ENCODE measurements at regions not wholly inside any gene's neighbourhood (a gene's known extent, or its start where the extent isn't known, plus 50 kb on each side); places are given as distances from the start of the nearest gene placed in this dataset.

GRCh38 chr5:40404613-40405012 lies 275.1 kb upstream of the PTGER4 start:
- TF ChIP-seq CTCF (IDR thresholded peaks at IDR 0.05) (no peak), POLR2A (IDR thresholded peaks at IDR 0.05) (no peak)
- H3K4me3 ChIP-seq (ENCODE audit: low read depth, poor library complexity, severe bottlenecking), result no peak overlapping the region
- intact Hi-C loops (cut with DNase I; ENCODE audit: low total_unique reads), result no loop called here
- DNase-seq (ENCODE audit: low spot score in 2 of 2), result no peak

- 39 to 52% methylated on average over 1 of the region's 1 CpG for WGBS, 2 donors
- intact Hi-C loops (cut with DNase I; ENCODE audit: low total_unique reads), result no loop called here
- TF ChIP-seq POLR2A (IDR thresholded peaks at IDR 0.05) (no peak), CTCF (IDR thresholded peaks at IDR 0.05) (no peak)
- no peak for DNase-seq (ENCODE audit: low spot score in 2 of 2)
- H3K4me3 ChIP-seq (ENCODE audit: low read depth, poor library complexity, severe bottlenecking), result no peak overlapping the region
Observed at GRCh38 chr5:40402007-40402364, 277.7 kb upstream of the PTGER4 start.

DNA sequence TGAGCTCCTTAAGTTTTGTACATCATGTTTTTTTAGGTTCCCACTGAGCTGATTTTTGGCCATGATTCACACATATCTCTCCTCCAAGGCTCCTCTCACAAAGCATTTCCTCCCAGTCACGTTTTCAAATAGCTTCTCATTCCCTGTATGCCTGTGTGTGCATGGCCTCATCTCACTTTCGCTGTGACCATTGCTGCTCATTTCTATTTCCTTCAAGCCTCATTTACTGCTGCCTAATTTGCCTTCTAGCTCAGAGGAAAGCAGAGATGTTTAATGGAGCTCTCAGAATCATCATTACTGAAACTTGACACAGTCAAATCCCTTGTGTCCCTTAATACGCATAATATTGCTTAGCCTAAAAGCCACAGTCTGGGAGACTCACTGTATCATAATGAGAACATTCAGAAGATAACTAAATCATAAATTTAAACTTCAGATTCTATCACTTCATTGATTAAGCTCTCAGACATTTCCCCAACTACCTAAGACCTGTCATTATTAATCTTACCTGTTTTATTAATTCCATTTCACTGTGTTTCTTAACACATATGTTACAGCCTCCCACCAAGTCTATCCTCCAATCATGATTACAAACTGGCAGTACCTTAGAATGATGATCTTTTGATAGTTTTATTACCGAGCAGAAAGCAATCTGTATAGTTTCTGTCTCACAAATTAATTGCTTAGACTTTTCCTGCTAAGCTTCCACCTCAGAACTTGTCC lies 278.3 kb upstream of the PTGER4 start:
- no peak overlapping the region for H3K4me3 ChIP-seq (ENCODE audit: low read depth, poor library complexity, severe bottlenecking)
- intact Hi-C loops (cut with DNase I; ENCODE audit: low total_unique reads), result no loop called here
- WGBS, 2 donors, result 72% methylated on average over 4 of the region's 4 CpGs
- no peak for DNase-seq (ENCODE audit: low spot score in 2 of 2)
- TF ChIP-seq CTCF (IDR thresholded peaks at IDR 0.05) (no peak), POLR2A (IDR thresholded peaks at IDR 0.05) (no peak)

DNA sequence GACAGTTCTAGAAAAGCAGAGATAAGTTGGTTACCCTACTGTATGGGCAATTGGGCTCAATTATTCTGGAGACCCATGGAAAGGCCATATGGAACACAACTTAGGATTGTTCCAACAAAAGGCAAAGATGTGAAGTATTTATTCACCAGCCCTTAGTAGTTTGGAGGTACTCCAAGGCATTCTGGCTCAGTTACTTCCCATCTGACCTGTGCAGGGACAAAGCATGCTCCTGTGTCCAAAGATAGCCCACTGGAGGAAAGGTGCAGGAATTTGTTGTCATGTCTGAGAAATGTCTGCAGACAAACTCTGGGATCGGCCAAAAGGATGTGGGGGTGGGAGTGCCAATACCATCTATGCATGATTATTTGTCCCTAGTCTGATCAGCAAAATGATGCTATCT lies 279.5 kb upstream of the PTGER4 start:
- TF ChIP-seq POLR2A (IDR thresholded peaks at IDR 0.05), result no peak
- TF ChIP-seq CTCF (IDR thresholded peaks at IDR 0.05), result no peak
- H3K4me3 ChIP-seq (ENCODE audit: low read depth, poor library complexity, severe bottlenecking), result no peak overlapping the region
- WGBS, 2 donors, result 95 to 96% methylated on average over 1 of the region's 1 CpG
- intact Hi-C loops (cut with DNase I; ENCODE audit: low total_unique reads), result no loop called here
- DNase-seq (ENCODE audit: low spot score in 2 of 2), result no peak

DNA sequence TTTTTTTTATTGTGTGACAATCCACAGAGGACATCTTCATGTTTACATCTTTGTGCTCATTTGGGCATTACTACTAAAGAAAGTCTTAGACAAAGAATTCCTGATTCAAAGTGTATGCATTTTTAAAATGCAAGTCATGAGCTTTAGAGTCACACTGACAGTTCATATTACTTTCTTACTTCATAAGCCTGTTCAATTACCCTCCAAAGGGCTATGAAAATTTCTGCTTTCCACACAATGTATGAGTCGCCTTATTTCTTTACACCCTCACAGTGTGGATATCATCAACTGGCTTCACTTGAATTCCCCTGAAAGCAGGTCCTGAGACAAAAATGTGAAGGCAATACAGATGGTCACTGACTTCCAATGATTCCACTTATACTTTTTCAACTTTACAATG lies 280.4 kb upstream of the PTGER4 start:
- H3K4me3 ChIP-seq (ENCODE audit: low read depth, poor library complexity, severe bottlenecking), result no peak overlapping the region
- intact Hi-C loops (cut with DNase I; ENCODE audit: low total_unique reads), result no loop called here
- WGBS, 2 donors, result 89 to 98% methylated on average over 1 of the region's 1 CpG
- DNase-seq (ENCODE audit: low spot score in 2 of 2), result no peak
- no peak for TF ChIP-seq POLR2A (IDR thresholded peaks at IDR 0.05)
- TF ChIP-seq CTCF (IDR thresholded peaks at IDR 0.05), result no peak

- no peak for TF ChIP-seq CTCF (IDR thresholded peaks at IDR 0.05)
- TF ChIP-seq POLR2A (IDR thresholded peaks at IDR 0.05), result no peak
- no peak for DNase-seq (ENCODE audit: low spot score in 2 of 2)
- H3K4me3 ChIP-seq (ENCODE audit: low read depth, poor library complexity, severe bottlenecking), result no peak overlapping the region
- 90 to 91% methylated on average over 1 of the region's 1 CpG for WGBS, 2 donors
- intact Hi-C loops (cut with DNase I; ENCODE audit: low total_unique reads), result no loop called here
Observed at GRCh38 chr5:40397976-40398375, 281.7 kb upstream of the PTGER4 start.
